Stromal cell of bone marrow (primary cell): ENCODE measurements at regions not wholly inside any gene's neighbourhood (a gene's known extent, or its start where the extent isn't known, plus 50 kb on each side); places are given as distances from the start of the nearest gene placed in this dataset.
A peak's percentile ranks its signal among the peaks of the same experiment; 100 is the strongest.

Experiments
- DNase-seq: peaks from one replicate; pipeline ENCODE4 v3.0.0-alpha.2; 2012; ENCODE audit warnings: low read depth

GRCh38 chr5:115375893-115376292 lies 79.4 kb upstream of the CCDC112 start:
- DNase-seq, result no peak

- no peak for DNase-seq
Observed at GRCh38 chr5:115374057-115374775, 77.8 kb upstream of the CCDC112 start.

GRCh38 chr5:115372146-115372545 lies 75.7 kb upstream of the CCDC112 start:
- DNase-seq, result no peak

- no peak for DNase-seq
Observed at GRCh38 chr5:115369430-115370144, 73.1 kb upstream of the CCDC112 start.

GRCh38 chr5:115366223-115366622 lies 69.8 kb upstream of the CCDC112 start:
- peak; percentile 60 for DNase-seq

- no peak for DNase-seq
Observed at GRCh38 chr5:115363879-115364278, 67.4 kb upstream of the CCDC112 start.

- DNase-seq, result no peak
Observed at GRCh38 chr5:115360046-115360685, 63.7 kb upstream of the CCDC112 start.

GRCh38 chr5:115355767-115356381 lies 59.4 kb upstream of the CCDC112 start:
- no peak for DNase-seq

- DNase-seq, result no peak
Observed at GRCh38 chr5:115355095-115355494, 58.6 kb upstream of the CCDC112 start.

- DNase-seq, result no peak
Observed at GRCh38 chr5:115354246-115354645, 57.8 kb upstream of the CCDC112 start.

GRCh38 chr5:115352571-115352970 lies 56.1 kb upstream of the CCDC112 start:
- DNase-seq, result no peak

GRCh38 chr5:115351356-115352195 lies 55.1 kb upstream of the CCDC112 start:
- no peak for DNase-seq

GRCh38 chr5:115350894-115351293 lies 54.4 kb upstream of the CCDC112 start:
- DNase-seq, result no peak

- DNase-seq, result peak; percentile 84
Observed at GRCh38 chr5:115349001-115349817, 52.8 kb upstream of the CCDC112 start.

- DNase-seq, result no peak
Observed at GRCh38 chr5:115348175-115348574, 51.7 kb upstream of the CCDC112 start.
